Common myeloid progenitor, CD34-positive (primary cell): ENCODE measurements at regions not wholly inside any gene's neighbourhood (a gene's known extent, or its start where the extent isn't known, plus 50 kb on each side); places are given as distances from the start of the nearest gene placed in this dataset.

Experiments
- CTCF ChIA-PET: fragments of 350-600 bp; sonication (Branson Sonifier 250); formaldehyde crosslinking; loops from one replicate; lab custom pipeline; 2021; ENCODE audit warnings: antibody characterized with exemption; lab: Charles Lee
- POLR2A ChIA-PET: fragments of 350-600 bp; sonication (Branson Sonifier 250); formaldehyde crosslinking; loops from one replicate; lab custom pipeline; 2021; ENCODE audit warnings: antibody characterized with exemption; lab: Charles Lee
- DNase-seq, 3 donors: peaks; one replicate each; pipeline versions ENCODE4 v3.0.0 to v3.0.0-alpha.2; 2013
- H3K27ac ChIP-seq, 2 experiments: 1 replicate in 1 of 2; 2 replicates in 1 of 2; pipeline ENCODE4 v1.7.0; 2013; ENCODE audit warnings: inconsistent platforms in 2 of 2, low read length in 2 of 2, mild to moderate bottlenecking in 2 of 2, low read depth in 1 of 2, moderate library complexity in 1 of 2; ENCODE audit not compliant: severe bottlenecking in 2 of 2, insufficient read depth in 1 of 2, poor library complexity in 1 of 2
- H3K27me3 ChIP-seq, 5 experiments: replicated peaks in 2 of 5; 1 replicate in 3 of 5; 2 replicates in 2 of 5; pipeline versions ENCODE4 v1.6.1 to v1.7.0; 2013; ENCODE audit warnings: low read length in 4 of 5, mild to moderate bottlenecking in 2 of 5, moderate library complexity in 2 of 5, inconsistent platforms in 1 of 5; ENCODE audit not compliant: insufficient read depth in 5 of 5, control insufficient read depth in 4 of 5
- H3K36me3 ChIP-seq, 4 experiments: 1 replicate in 2 of 4; 2 replicates in 2 of 4; pipeline versions ENCODE4 v1.6.1 to v1.7.0; 2013; ENCODE audit warnings: low read length in 3 of 4, control low read depth in 1 of 4, mild to moderate bottlenecking in 1 of 4; ENCODE audit not compliant: control insufficient read depth in 4 of 4, insufficient read depth in 4 of 4
- H3K4me1 ChIP-seq, 4 experiments: 1 replicate in 3 of 4; 2 replicates in 1 of 4; pipeline versions ENCODE4 v1.6.1 to v1.7.1; 2013; ENCODE audit warnings: low read length in 3 of 4, mild to moderate bottlenecking in 3 of 4, control low read depth in 1 of 4, inconsistent platforms in 1 of 4, moderate library complexity in 1 of 4; ENCODE audit not compliant: control insufficient read depth in 4 of 4, insufficient read depth in 4 of 4; ENCODE audit errors: control extremely low read depth in 1 of 4
- H3K4me3 ChIP-seq, 7 experiments: 1 replicate in 4 of 7; 2 replicates in 3 of 7; pipeline versions ENCODE4 v1.5.1 to v1.7.0; 2013; ENCODE audit warnings: mild to moderate bottlenecking in 7 of 7, low read length in 6 of 7, moderate library complexity in 6 of 7, inconsistent platforms in 2 of 7, low read depth in 2 of 7, control low read depth in 1 of 7; ENCODE audit not compliant: insufficient read depth in 4 of 7, control insufficient read depth in 1 of 7; ENCODE audit errors: extremely low read depth in 1 of 7
- H3K9me3 ChIP-seq, 5 experiments: 1 replicate in 4 of 5; 2 replicates in 1 of 5; pipeline versions ENCODE4 v1.6.1 to v1.7.1; 2013; ENCODE audit warnings: low read length in 4 of 5, mild to moderate bottlenecking in 2 of 5, inconsistent platforms in 1 of 5, low read depth in 1 of 5, moderate library complexity in 1 of 5; ENCODE audit not compliant: control insufficient read depth in 4 of 5, insufficient read depth in 2 of 5; ENCODE audit errors: control extremely low read depth in 1 of 5
- WGBS: methylation state at CpG from one replicate; pipeline ENCODE4 v1.1.5; 2013; ENCODE audit not compliant: insufficient coverage; 5-methylcytosine and 5-hydroxymethylcytosine counted together

- DNase-seq: no peak
- no peak overlapping the region for H3K4me3 ChIP-seq
- no peaks in the 10 kb centered on the region for H3K4me1 ChIP-seq
- 100% methylated on average over 1 of the region's 2 CpGs for WGBS
- CTCF ChIA-PET: no interaction called here
- POLR2A ChIA-PET: no interaction called here
- no peaks in the 10 kb centered on the region for H3K36me3 ChIP-seq
- no peak overlapping the region for H3K27ac ChIP-seq
- H3K27me3 ChIP-seq: no peaks in the 10 kb centered on the region
- H3K9me3 ChIP-seq: no peaks in the 10 kb centered on the region
Observed at GRCh38 chr5:93192087-93192486, 388.9 kb downstream of the NR2F1-AS1 start.

- H3K9me3 ChIP-seq: no peaks in the 10 kb centered on the region
- no peak for DNase-seq
- no peaks in the 10 kb centered on the region for H3K27me3 ChIP-seq
- POLR2A ChIA-PET: no interaction called here
- H3K4me3 ChIP-seq: no peak overlapping the region
- H3K36me3 ChIP-seq: no peaks in the 10 kb centered on the region
- H3K27ac ChIP-seq: no peak overlapping the region
- CTCF ChIA-PET: no interaction called here
- 98% methylated on average over 10 of the region's 11 CpGs for WGBS
- no peaks in the 10 kb centered on the region for H3K4me1 ChIP-seq
Observed at GRCh38 chr5:93191035-93191817, 389.8 kb downstream of the NR2F1-AS1 start.

GRCh38 chr5:93189707-93190120, 391.3 kb downstream of the NR2F1-AS1 start:
- ChIA-PET POLR2A (interaction anchor here (0.5 kb wide), 1 partner anchor 117 kb away, joined by 5 read pairs; no protein-coding TSS in a partner anchor), CTCF (no interaction called here)
- no peak for DNase-seq
- no peaks in the 10 kb centered on the region for H3K9me3 ChIP-seq
- no peaks in the 10 kb centered on the region for H3K27me3 ChIP-seq
- H3K27ac ChIP-seq: no peak overlapping the region
- no peaks in the 10 kb centered on the region for H3K4me1 ChIP-seq
- no peak overlapping the region for H3K4me3 ChIP-seq
- whole genome bisulfite sequencing: 100% methylated on average over 1 of the region's 2 CpGs
- no peaks in the 10 kb centered on the region for H3K36me3 ChIP-seq

GRCh38 chr5:93188876-93189485, 392.0 kb downstream of the NR2F1-AS1 start:
- H3K27ac ChIP-seq: no peak overlapping the region
- ChIA-PET POLR2A (no interaction called here), CTCF (no interaction called here)
- no peaks in the 10 kb centered on the region for H3K4me1 ChIP-seq
- no peaks in the 10 kb centered on the region for H3K27me3 ChIP-seq
- 86% methylated on average over 3 of the region's 3 CpGs for WGBS
- no peaks in the 10 kb centered on the region for H3K36me3 ChIP-seq
- no peak for DNase-seq
- H3K9me3 ChIP-seq: no peaks in the 10 kb centered on the region
- no peak overlapping the region for H3K4me3 ChIP-seq

GRCh38 chr5:93186076-93186682, 394.8 kb downstream of the NR2F1-AS1 start:
- no peak overlapping the region for H3K27ac ChIP-seq
- ChIA-PET CTCF (no interaction called here), POLR2A (no interaction called here)

GRCh38 chr5:93184041-93184440, 397.0 kb downstream of the NR2F1-AS1 start:
- Histone ChIP-seq H3K36me3 (no peaks in the 10 kb centered on the region), H3K27ac (no peak overlapping the region), H3K9me3 (no peaks in the 10 kb centered on the region), H3K4me1 (no peaks in the 10 kb centered on the region), H3K4me3 (no peak overlapping the region), H3K27me3 (no peaks in the 10 kb centered on the region)
- DNase-seq: no peak
- ChIA-PET POLR2A (no interaction called here), CTCF (no interaction called here)
- no CpG with 5 or more reads among the region's 1 CpG for WGBS

More at GRCh38 chr5:93186076-93186682, 394.8 kb downstream of the NR2F1-AS1 start:
- Histone ChIP-seq H3K36me3 (no peaks in the 10 kb centered on the region), H3K4me1 (no peaks in the 10 kb centered on the region), H3K9me3 (no peaks in the 10 kb centered on the region), H3K4me3 (no peak overlapping the region), H3K27me3 (no peaks in the 10 kb centered on the region)
- WGBS: 84% methylated on average over 3 of the region's 3 CpGs
- DNase-seq: no peak

- Histone ChIP-seq H3K27me3 (no peaks in the 10 kb centered on the region), H3K4me3 (no peak overlapping the region), H3K27ac (no peak overlapping the region), H3K36me3 (no peaks in the 10 kb centered on the region), H3K4me1 (no peaks in the 10 kb centered on the region), H3K9me3 (no peaks in the 10 kb centered on the region)
- WGBS: no CpG with 5 or more reads among the region's 1 CpG
- no peak for DNase-seq
- ChIA-PET CTCF (no interaction called here), POLR2A (no interaction called here)
Observed at GRCh38 chr5:93179466-93179865, 401.6 kb downstream of the NR2F1-AS1 start.
